ENCODE measurements at regions not wholly inside any gene's neighbourhood (a gene's known extent, or its start where the extent isn't known, plus 50 kb on each side); places are given as distances from the start of the nearest gene placed in this dataset.

- Histone ChIP-seq H3K36me3 (no peaks in the 10 kb centered on the region), H3K9me3 (no peaks in the 10 kb centered on the region), H3K27ac (no peak overlapping the region), H3K27me3 (no peaks in the 10 kb centered on the region), H3K4me3 (replicated peaks in 1 of 3) (no peak overlapping the region), H3K4me1 (peaks cover 0 to 4% of the 10 kb centered on the region in 2 donors)
- intact Hi-C loops (cut with DNase I) = no loop called here
- WGBS, 2 donors = 58 to 94% methylated on average over 2 of the region's 2 CpGs
- DNase-seq = no peak
- TF ChIP-seq POLR2A (IDR thresholded peaks at IDR 0.05) (no peak), CTCF (IDR thresholded peaks at IDR 0.05) (no peak)
These were observed 87.8 kb upstream of the TOP3B start for GRCh38 chr22:22070371-22070824.

- no peak for TF ChIP-seq CTCF (IDR thresholded peaks at IDR 0.05)
- no peak for TF ChIP-seq POLR2A (IDR thresholded peaks at IDR 0.05)
- peaks cover 0 to 4% of the 10 kb centered on the region in 2 donors for H3K4me1 ChIP-seq
- H3K4me3 ChIP-seq (replicated peaks in 1 of 3) = no peak overlapping the region
- no peaks in the 10 kb centered on the region for H3K9me3 ChIP-seq
- H3K27me3 ChIP-seq = no peaks in the 10 kb centered on the region
- no peak for DNase-seq
- H3K27ac ChIP-seq = no peak overlapping the region
- WGBS, 2 donors = 94 to 98% methylated on average over 4 to 6 of the region's 6 CpGs
- H3K36me3 ChIP-seq = no peaks in the 10 kb centered on the region
- intact Hi-C loops (cut with DNase I) = no loop called here
These were observed 87.1 kb upstream of the TOP3B start for GRCh38 chr22:22069450-22070370.

GRCh38 chr22:22068657-22069056 is 86.1 kb upstream of the TOP3B start:
- no peak for TF ChIP-seq POLR2A (IDR thresholded peaks at IDR 0.05)
- no peak for TF ChIP-seq CTCF (IDR thresholded peaks at IDR 0.05)
- no peak overlapping the region for H3K4me3 ChIP-seq (replicated peaks in 1 of 3)
- WGBS, 2 donors = 80 to 92% methylated on average over 2 of the region's 2 CpGs
- H3K27ac ChIP-seq = no peak overlapping the region
- intact Hi-C loops (cut with DNase I) = no loop called here
- no peaks in the 10 kb centered on the region for H3K4me1 ChIP-seq
- H3K27me3 ChIP-seq = no peaks in the 10 kb centered on the region
- no peaks in the 10 kb centered on the region for H3K36me3 ChIP-seq
- DNase-seq = no peak
- H3K9me3 ChIP-seq = no peaks in the 10 kb centered on the region

GRCh38 chr22:22068025-22068424 is 85.4 kb upstream of the TOP3B start:
- Histone ChIP-seq H3K27me3 (no peaks in the 10 kb centered on the region), H3K4me1 (no peaks in the 10 kb centered on the region), H3K4me3 (replicated peaks in 1 of 3) (no peak overlapping the region), H3K27ac (no peak overlapping the region), H3K9me3 (no peaks in the 10 kb centered on the region), H3K36me3 (no peaks in the 10 kb centered on the region)
- TF ChIP-seq CTCF (IDR thresholded peaks at IDR 0.05) (no peak), POLR2A (IDR thresholded peaks at IDR 0.05) (no peak)
- intact Hi-C loops (cut with DNase I) = no loop called here
- 86 to 91% methylated on average over 2 of the region's 2 CpGs for WGBS, 2 donors
- DNase-seq = no peak

- no peak overlapping the region for H3K27ac ChIP-seq
- H3K36me3 ChIP-seq = no peaks in the 10 kb centered on the region
- no peaks in the 10 kb centered on the region for H3K4me1 ChIP-seq
- H3K9me3 ChIP-seq = no peaks in the 10 kb centered on the region
- no peak overlapping the region for H3K4me3 ChIP-seq (replicated peaks in 1 of 3)
- DNase-seq = no peak
- 79 to 88% methylated on average over 3 of the region's 3 CpGs for WGBS, 2 donors
- no peak for TF ChIP-seq POLR2A (IDR thresholded peaks at IDR 0.05)
- TF ChIP-seq CTCF (IDR thresholded peaks at IDR 0.05) = no peak
- H3K27me3 ChIP-seq = no peaks in the 10 kb centered on the region
- intact Hi-C loops (cut with DNase I) = no loop called here
These were observed 84.6 kb upstream of the TOP3B start for GRCh38 chr22:22067192-22067591.
